GM23248 (cell line): ENCODE measurements at regions not wholly inside any gene's neighbourhood (a gene's known extent, or its start where the extent isn't known, plus 50 kb on each side); places are given as distances from the start of the nearest gene placed in this dataset.

ENCODE experiments used
- EZH2 ChIP-seq: fragments of 200-600 bp; sonication (generic); IDR thresholded peaks from 2 replicates; pipeline ENCODE4 v1.6.1; 2018; ENCODE audit warnings: antibody characterized with exemption, mild to moderate bottlenecking; ENCODE audit not compliant: insufficient read depth, poor library complexity, severe bottlenecking
- EZH2phosphoT487 ChIP-seq: fragments of 200-600 bp; sonication (generic); IDR thresholded peaks from 2 replicates; pipeline ENCODE4 v1.6.1; 2018; ENCODE audit warnings: antibody characterized with exemption, moderate library complexity, mild to moderate bottlenecking, low read depth; ENCODE audit not compliant: insufficient read depth

DNA sequence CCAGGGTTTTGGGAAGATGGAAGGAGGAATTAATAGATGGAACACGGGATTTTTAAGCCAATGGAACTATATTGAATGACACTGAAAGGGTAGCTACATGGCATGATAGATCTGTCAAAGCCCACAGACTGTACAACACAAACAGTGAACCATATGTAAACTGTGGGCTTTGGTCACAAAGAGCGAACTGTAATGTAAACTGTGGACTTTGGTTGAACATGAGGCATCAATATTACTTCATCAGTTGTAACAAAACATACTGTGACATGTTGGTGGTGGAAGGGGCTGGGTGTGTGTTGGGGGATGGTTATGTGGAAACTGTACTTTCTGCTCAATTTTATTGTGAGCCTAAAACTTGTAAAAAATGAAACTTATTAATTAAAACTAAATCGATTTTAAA, 210.6 kb upstream of the HMGA2 start:
- TF ChIP-seq EZH2phosphoT487, result no peak
- TF ChIP-seq EZH2, result no peak
